HCEC 1CT (cell line): ENCODE measurements at regions not wholly inside any gene's neighbourhood (a gene's known extent, or its start where the extent isn't known, plus 50 kb on each side); places are given as distances from the start of the nearest gene placed in this dataset.
"Not testable (repeated sequence)": the region's sequence is repeated elsewhere in the genome, so short reads cannot be mapped to it uniquely, and the experiment has no call there.

Experiments
- DNase-seq: peaks from one replicate; pipeline ENCODE4 v3.0.0-alpha.2; 2017

DNA sequence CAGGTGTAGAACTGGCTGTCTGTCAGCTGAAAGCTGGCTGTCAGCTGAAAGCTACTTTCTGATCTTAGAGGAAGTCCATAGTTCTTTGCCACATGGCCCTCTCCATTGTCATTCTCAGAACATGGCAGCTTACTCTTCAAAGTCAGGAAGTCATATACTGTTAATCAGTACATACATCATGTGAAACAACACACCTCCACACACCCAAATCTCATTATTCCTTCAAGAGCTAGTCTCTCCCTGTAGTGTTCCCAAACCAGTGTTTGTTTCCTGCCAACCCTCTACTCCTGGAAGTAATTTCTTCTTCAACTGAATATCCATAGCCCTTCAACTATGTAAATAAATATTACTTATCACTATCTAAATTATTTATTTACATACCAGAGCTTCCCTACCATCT is 58.9 kb downstream of the OR5AK2 start:
- no peak for DNase-seq

DNA sequence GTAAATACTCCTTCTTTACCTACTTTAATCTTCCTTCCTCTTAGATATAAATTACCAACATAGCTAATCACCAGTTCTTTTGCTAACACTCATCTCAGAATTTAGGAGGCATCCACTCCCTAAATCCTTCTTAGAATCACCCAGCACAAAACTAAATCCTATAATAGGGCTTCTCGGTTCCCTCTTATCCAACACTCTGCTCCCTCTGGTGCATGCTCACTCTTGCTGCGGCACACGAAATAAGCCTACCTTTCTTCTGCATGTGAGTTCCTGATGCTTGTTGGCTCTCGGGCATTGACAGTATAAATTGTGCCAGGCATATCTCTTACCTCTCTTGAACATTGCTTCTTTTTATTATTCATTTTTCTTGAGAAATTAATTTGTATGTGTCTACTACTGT is 61.0 kb downstream of the OR5AK2 start:
- no peak for DNase-seq

DNA sequence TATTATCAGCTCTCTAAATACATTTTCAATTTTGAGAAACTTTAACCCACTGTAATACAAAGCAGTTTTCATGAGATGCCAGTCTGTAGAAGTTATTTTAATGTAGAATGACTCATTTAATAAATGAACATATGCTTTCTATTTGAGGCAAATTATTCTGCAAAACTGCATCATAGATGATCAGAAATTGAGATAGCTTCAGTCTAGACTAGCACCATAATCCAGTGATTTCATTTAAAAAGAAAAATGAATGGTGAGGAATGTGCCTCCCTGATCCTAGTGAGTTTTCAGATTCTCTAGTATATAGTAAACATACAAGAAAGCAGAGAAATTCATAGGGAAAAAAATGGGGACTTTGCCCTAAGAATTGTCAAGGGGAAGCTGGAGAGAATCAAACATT is 66.1 kb downstream of the OR5AK2 start:
- DNase-seq, result no peak

DNA sequence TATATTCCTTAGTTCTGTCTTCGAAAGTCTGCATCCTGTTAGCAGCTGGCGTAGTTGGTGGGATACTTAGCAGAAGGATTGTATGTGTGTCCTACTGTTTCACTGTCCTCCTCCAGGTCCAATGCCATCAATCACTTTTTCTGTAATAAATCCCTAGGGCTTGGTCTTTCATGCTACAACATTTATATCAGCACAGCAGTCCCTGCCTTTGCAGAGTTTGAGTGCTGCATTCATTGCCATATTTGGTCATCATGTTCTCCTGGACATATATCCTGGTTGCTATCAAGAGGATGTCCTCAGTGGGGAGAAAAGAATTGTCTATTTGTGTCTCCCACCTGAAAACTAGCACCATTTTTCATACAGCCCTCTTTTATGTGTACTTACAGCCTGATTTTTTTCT is 67.0 kb downstream of the OR5AK2 start:
- DNase-seq, result no peak

DNA sequence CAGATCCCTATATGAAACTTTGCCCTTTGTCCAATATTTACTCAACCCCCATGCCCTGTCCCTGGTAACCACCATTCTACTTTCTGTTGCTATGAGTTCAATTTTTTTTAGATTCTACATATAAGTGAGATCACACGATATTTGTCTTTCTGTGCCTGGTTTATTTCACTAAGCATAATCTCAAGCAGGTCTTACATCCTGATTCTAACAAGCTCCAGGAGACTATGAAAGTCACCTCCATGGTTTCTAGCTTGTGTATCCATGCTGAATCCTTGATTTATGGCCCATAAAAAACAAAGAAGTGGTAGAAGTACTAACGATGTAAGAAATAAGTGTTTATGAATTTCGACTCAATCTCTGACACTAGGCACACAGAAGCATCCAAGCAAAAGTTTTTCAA is 68.0 kb downstream of the OR5AK2 start:
- no peak for DNase-seq

DNA sequence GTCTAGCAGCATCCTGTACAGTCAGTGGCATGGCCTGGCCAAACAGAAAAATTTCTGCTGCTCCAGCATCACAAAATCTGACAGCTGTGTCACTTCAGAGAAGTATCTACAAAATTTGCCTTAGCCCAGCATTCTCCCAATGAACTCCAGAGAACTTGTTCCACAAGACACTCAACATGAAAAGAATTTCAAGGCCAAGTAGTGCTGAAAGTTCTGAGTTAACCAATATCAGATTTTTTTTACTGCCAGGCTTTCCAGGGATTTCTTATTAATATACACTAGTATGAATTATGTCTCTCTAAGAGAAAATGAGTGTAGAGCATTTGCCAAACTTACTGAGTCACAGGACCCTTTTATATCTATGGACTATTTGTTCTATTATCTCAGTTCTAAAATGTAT is 68.8 kb downstream of the OR5AK2 start:
- no peak for DNase-seq

DNA sequence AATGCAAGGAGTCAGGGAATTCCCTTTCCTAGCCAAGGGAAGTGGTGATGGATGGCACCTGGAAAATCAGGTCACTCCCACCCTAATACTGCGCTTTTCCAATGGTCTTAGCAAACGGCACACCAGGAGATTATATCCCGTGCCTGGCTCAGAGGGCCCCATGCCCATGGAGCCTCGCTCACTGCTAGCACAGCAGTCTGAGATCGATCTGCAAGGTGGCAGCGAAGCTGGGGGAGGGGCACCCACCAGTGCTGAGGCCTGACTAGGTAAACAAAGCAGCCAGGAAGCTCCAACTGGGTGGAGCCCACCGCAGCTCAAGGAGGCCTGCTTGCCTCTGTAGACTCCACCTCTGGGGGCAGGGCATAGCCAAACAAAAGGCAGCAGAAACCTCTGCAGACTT is 74.2 kb downstream of the OR5AK2 start:
- not testable (repeated sequence) for DNase-seq

DNA sequence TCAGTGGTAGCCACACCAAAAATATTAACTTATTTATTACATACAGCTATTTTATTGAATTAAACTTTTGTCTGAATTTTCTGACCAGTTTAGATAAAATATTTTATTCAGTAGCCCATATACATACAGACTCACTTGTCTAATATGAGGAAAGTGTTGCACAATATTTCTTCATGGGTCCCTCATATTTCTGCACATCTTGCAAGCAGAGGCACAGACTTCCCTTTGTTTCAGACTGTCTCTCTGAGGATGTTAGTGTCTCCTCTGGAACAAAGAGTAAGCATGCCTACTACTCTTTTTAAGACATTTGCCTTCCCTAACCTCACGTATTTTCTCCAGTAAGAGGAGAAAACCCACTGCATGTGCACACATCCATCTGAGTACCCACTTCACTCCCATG is 81.2 kb downstream of the OR5AK2 start:
- DNase-seq, result no peak

DNA sequence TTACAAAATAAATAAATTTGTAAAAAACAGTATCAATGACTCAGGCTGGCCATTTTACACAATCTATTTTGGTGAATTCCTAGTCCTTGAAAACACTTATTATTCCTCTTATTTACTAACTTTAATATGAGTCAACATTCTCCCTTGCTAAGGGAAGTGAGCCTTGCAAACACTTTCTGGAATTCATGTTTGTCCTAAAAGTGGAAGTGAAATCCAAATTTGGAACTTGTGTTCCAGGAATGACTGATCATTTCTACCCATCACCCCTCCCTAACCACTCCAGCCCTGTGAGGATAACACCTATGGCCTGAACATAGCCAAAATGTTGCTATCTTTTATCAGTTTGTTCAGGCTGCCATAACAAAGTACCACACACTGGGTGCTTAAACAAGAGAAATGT is 83.1 kb downstream of the OR5AK2 start:
- DNase-seq, result peak; percentile 87

DNA sequence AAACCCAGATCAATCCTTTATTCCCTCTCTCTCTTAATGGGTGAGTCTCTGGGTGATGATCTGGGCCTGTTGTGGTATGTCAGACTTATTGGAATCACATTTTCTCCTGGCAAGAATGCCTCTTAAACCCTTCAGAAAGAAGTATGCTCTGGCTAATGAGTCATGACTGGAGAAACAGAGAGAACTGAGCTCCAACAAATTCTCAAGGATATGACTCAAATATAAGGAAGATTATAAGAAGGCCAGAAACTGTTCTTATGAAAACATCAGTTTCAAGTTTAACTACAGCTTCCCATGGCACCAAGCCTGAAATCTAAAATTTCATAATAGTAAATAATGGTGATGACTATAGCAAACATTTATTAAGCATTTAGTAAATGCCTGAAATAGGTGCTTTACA is 83.9 kb downstream of the OR5AK2 start:
- peak; percentile 99 for DNase-seq

DNA sequence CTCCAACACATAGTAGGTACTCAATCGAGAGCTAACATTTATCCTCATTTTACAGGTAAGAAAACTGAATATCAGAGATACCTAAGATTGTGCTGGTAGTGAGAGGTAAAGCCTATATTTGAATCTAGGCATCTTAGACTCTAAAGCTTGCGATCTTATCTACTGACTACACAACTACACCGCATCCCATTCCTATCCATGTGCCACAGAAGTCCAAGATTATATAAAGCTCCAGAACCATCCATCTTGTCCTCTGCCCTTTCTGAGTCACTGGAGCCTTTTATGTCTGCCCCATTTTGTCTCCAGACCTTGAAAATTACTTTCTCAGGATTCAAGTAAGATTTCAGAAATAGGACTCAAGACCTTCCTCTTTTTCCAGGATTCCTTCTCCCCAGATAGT is 84.4 kb downstream of the OR5AK2 start:
- peak; percentile 10 for DNase-seq

DNA sequence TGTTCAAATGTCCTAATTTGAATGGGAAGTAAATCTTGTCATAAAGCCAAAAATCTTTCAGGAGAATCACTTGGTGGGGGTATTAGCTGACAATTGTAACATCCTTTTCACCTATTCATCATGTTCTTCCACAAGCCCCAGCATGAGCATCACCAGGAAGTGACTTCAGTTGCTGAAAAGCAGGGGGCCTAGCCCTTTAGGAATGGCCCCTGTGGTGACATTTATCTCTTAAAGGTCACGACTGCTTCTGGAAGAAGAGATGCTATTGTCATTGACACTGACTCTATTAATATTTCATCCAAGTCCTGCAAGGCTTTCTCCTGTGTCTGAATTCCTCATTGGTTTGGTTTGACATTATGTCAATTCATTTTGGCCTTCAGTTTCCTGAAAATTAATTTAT is 92.6 kb downstream of the OR5AK2 start:
- no peak for DNase-seq

DNA sequence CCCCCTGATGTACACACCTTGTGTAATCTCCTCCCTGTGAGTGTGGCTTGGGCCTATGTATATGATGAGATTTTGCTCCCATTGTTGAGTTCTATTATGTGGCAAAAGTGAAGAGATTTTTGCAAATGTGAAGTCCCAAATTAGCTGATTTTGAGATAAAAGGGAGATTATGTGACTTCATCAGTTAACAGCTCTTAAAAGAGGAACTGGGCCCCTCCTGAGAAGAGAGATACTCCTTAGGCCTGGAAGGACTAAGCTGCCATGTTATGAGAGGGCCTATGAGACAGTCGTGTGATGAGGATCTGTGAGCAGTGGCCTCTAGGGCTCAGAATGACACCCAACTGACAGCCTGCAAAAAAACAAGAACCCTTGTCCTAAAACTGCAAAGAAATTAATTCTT is 93.4 kb downstream of the OR5AK2 start:
- no peak for DNase-seq

DNA sequence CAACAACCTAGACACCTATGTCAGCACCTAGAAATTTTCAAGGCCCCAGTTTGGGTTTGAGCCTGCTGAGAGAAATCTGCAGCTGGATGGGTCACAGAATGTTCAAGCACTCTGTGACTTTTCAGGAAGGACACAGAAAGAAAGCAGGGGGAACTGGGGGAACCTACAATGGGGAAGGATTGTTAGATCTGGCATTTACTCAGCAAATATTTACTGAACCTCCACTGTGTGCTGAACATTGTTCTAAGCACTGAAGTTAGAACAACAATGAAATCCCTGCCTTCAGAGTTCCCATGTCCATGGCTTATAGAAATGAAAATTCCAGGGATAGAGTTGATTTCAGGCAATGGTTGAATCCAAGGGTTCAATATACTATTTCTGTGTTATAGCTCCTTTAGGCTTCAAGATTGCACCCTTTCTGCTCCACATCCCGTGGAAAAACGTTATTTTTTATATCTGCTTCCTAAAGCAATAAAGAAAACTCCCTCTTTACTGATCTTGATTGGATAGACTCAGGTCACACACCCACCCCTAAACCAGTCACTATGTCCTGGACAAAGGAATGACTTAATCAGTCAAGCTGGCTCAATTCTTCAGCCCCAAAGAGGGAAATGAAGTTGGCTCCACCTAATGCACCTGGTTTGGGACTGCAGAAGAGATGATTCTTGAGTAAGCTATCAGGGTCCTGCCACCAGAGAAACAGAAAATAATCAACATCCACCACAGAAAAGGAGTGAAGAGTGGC is 95.1 kb downstream of the OR5AK2 start:
- no peak for DNase-seq

DNA sequence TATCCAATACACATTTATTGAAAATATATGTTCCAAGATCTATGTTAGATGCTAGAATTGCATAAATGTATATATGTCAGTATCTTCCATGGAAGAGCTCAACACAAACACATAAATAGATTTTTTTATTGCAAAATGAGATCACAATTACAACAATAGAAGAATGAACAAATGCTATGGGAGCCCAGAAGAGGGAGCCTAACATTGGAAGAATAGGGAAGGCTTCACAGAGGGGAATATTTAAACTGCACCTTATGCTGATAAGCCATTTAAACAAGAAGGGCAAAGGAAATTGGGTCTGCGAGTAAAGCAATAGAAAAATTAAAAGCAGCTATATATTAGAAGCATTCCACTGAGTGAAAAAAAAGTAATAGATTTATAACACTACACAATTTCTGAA is 96.1 kb upstream of the LRRC55 start:
- peak; percentile 13 for DNase-seq

DNA sequence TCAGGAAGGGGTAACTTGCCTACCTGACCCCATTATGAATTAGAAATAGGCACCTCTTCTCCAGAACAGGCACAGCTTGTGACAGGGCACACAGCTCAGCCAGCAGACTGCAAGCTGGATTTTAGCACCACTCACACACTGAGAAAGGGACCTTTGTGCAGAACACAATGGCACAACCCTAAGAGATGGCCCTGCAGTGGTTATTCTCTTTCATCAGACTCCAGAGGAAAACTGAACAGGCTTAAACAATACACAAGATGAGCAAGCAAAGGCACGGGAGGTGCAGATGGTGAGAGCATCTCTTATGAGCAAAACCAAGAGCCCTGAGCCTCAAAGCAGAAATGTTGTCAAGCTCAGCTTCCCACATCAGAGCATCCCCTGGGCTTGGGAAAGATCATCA is 93.8 kb upstream of the LRRC55 start:
- no peak for DNase-seq

DNA sequence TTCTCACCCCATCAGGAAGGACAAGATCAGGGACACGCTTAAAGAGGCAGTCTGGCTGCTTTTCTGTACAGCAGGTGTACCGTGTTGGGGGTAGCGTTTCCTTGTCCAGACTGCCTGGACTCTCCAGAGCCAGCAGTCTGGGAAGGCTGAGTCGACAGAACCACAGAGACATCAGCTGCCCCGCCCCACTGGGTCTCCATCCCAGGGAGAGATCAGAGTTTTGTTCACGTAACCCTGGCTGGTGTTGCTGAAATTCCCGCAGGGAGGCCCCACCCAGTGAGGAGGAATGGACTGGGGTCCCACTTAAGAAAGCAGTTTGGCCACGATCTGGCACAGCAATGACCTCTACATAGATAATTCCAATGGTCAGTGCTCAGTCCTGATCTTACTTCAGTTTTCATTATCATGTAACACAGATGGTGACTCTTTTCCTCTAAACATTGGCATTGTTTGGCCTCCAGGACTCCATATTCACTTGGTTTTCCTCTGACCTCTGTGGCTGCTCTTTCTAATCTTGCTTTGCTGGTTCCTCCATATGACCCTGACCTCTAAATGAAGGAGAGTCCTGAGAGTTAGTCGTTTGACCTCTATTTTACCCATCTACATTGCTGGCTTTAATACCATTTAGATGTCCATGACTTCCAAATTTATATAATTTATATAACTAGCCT is 89.6 kb upstream of the LRRC55 start:
- no peak for DNase-seq

DNA sequence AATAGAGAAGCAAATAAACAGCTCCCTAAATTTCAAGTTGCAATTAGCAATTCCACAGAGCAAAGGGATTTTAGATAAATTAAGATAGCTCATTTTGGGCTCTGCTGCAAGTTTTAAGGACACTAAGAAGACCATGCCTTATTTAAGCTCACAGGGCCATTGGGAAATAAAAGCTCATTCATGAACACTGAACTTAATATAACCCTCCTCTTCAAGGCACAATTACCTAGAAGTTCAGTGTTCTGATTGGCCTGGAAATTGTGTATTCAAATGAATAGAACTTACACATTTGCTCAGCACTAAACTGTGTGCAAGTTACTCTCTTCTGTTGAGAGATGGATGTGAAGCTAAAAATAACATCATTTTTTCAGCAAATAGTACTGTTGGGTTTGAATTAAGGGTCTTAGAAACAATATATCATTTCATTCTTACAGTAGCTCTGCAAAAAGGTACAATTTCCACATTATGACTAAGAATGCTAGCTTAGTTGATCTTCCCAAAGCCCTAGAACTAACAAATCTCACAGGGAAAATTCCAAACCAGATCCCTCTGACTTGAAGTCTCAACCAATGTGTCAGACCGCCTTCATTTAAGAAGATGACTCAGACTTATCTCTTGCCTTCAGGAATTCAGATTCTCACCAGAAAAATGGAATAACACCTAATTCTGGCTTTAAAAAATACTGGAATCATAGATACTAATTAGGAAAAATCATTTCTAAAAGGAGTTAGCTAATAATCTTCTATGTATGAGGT is 87.4 kb upstream of the LRRC55 start:
- peak; percentile 45 for DNase-seq

DNA sequence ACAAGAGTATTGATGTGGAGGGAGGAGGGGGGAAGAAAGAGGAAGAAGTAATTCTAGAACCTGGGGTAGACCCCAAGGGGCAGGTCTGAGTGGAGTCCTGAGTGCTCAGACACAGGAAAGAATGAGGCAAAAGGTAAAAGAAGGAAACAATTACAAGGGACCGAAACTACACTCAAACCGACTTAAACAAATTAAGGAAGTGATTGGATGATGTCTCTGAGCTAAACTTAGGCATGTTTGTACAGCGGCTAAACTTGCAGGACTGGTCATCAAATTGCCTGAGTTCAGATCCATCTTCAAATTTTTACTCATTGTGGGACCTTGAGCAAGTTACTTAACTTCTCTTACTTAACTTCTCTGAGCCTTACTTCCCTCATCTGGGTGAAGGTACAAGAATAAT is 86.3 kb upstream of the LRRC55 start:
- no peak for DNase-seq

DNA sequence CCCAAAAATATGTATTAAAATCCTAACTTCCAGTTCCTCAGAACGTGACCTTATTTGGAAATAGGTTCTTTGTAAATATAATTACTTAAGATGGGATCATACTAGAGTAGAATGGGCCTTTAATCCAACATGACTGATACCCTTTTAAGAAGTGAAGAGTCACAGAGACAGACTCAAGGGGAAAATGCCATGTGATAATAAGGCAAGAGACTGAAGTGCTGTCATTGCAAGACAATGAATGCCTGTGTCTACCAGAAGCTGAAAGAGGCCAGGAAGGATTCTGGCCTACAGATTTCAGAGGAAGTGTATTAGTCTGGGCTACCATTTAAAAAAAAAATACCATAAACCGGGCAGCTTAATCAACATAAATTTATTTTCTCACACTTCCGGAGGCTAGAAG is 85.9 kb upstream of the LRRC55 start:
- DNase-seq, result no peak

DNA sequence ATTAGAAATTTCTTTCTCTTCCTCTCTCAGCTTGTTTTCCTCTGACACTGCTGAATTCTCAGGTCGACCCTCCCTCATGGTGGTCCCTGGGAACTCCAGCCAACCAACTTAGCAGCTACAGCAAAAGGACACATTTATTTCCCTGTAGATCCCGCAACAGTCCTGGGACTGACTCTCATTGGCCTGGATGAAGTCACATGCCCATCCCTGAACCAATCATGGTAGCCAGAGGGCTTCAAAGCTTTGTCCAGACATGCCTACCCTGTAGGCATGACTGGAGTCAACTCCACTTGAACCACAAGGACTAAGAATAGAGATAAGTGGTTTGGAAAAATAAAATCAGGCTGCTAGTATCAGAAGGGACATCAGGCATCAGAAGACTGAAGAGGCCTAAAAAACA is 84.6 kb upstream of the LRRC55 start:
- DNase-seq, result no peak

DNA sequence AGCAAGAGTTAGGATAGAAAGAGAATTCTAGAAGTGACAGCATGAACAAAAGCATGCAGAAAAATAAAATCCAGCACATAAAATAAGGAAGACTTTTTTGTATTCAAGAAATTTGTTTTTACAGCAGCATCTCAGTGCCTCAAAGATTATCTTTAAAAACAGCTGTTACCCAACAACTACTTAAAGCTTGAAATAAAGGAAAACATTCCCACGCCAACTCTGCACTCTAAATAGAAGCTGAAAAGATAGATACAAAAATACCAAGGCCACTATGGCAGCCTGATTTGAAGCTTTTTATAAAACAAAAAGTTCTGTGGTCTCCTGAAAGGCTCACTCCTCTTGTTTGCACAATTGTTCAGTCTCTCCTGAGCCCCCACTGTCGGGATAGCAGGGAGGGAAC is 83.6 kb upstream of the LRRC55 start:
- no peak for DNase-seq

DNA sequence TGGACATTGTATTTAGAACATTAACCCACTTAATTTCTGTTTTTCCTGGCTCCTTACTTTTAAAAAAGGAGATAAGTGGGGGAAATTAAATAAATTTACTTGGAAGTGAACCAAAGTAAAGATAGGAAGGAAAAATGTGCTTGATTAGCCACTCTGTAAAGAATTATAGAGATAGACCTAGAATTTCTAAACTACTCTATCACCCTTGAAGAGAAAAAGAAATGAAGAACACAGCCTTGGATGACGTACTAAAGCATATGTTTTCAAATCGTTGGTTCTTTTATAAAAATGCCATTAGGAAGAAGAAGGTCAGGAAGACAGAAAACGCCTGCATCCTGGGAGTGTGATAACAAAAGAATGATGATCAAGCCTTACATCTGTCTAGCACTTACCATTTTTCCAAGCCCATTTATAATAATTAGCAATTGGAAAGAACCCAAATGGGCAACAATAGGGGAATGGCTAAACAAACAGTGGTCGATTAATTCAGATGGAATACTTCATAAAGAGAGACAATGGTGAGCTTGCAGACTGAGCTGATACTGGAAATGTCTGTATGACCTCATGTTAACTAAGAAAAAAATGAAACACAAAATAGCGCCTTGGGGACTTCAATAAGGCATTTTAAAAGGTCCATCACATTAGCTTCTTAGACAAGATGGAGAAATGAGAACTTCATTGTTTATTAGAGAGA is 81.0 kb upstream of the LRRC55 start:
- no peak for DNase-seq
